ENCODE measurements at regions not wholly inside any gene's neighbourhood (a gene's known extent, or its start where the extent isn't known, plus 50 kb on each side); places are given as distances from the start of the nearest gene placed in this dataset.

DNA sequence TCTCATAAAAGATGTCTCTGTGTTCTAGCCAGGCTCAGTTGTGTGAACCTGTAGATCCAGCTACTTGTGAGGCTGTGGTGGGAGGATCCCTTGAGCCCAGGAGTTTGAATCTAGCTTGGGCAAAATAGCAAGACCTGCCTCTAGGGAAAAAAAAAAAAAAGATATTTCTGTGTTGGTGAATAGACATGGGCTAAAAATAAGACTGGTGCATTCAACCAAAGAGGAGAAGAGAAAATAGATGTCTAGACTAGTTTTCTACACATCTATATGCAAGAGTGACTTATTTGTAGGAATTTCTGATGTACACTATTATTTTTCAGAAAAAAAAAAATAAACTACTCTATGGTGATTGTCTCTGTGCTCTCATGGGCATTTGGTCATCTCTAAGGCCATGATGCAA, 555.1 kb downstream of the BCL11A start:
- intact Hi-C loops (cut with DNase I) = no loop called here
- ATAC-seq (ENCODE audit: poor library complexity) (no peak), DNase-seq (no peak)

DNA sequence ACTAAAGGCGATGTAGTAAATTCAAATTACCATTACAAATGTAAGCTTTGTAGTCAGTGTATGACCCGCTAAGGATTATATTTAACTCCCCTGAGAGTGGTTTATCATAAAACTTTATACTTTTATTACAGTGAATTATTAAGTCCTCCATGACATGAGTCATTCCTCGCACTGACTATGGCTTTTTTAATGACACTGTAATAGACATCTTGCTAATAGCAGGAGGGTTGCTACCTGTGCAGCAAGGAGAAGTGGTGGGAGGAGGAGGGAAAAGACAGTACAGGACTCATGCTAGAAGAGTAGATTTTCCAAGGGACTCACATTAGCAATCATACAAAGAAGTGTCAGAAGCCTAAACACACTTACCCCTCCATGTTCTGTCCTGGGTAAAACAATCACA, 556.1 kb downstream of the BCL11A start:
- ATAC-seq (ENCODE audit: poor library complexity) (no peak), DNase-seq (no peak)

DNA sequence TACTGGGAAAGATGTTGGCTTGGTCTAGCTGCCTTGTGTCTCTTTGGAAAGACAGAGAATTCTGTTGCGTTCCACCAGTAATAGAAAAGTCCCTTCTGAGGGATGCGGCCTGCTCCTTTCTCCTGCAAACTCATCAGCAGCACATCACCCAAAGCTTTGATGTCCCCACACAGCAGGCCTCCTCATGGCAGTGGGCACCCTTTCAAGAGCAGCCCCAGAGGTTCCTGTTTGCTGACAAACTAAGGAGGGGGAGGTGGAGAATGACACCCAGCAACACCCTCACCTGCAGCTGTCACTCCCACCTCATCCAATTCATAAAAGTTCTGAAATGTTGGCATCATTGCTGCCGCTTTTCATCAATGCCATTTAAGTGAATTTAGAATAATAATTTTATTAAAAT, 556.6 kb downstream of the BCL11A start:
- ATAC-seq (ENCODE audit: poor library complexity) (no peak), DNase-seq (no peak)
- intact Hi-C loops (cut with DNase I) = no loop called here

More for the DNA sequence above, 556.1 kb downstream of the BCL11A start:
- intact Hi-C loops (cut with DNase I) = no loop called here

DNA sequence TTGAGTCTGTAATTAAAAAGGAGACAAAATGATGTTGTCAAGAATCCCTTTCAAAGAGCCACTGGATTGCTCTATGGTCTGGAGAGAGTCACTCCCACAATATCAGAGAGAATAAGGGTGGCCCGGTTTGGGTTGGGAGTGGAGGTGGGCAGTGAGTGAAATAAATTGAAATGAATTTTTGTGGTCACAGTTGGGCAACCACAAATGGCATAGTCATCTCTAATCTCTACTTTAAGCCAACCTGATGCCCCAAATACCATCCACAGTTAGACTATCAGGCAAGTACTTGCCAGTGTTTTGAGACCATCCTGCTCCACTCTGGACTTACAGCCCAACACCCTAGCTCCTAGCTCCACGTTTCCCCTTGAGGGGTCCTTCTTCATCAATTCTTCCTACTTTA, 559.7 kb downstream of the BCL11A start:
- ATAC-seq (ENCODE audit: poor library complexity) (no peak), DNase-seq (no peak)
- intact Hi-C loops (cut with DNase I) = no loop called here

DNA sequence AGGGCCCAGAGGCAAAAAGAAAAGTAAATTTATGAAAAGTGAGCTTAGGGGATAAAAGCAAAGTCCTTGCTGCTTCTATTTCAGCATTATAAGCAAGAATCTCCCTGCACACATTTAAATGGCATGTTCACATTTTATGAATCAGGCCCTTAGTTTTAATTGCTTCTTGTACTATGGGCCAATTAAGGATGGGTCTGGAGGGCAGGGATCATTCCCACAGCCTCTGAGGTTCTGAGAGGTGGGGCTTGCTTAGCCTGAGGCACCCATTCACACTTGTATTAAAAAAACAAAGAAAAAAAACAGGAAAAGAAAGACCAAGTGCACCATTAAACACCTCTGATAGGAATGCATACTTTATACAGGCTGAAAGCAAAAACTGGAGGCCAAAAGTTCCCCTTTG, 565.1 kb downstream of the BCL11A start:
- ATAC-seq (ENCODE audit: poor library complexity) (no peak), DNase-seq (no peak)
- intact Hi-C loops (cut with DNase I) = no loop called here

DNA sequence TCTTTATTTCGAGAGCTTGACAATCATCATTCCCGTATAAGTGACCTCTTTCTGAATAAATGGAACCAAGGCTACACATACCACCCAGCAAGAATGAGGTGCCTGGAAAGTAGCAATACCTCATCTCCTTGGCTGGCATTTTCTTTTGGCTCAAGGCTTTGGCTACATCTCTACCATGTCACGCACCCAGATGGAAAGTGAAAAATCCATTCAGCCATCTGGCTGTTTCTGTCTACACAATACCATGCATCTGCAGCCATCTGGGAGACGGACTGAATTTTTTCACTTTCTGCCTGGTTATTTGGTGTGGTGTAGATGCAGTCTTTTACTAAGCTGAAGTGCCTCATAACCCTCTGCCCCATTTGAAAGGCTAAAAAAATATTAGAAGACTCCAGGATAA, 566.9 kb downstream of the BCL11A start:
- intact Hi-C loops (cut with DNase I) = no loop called here
- ATAC-seq (ENCODE audit: poor library complexity) (no peak), DNase-seq (no peak)

DNA sequence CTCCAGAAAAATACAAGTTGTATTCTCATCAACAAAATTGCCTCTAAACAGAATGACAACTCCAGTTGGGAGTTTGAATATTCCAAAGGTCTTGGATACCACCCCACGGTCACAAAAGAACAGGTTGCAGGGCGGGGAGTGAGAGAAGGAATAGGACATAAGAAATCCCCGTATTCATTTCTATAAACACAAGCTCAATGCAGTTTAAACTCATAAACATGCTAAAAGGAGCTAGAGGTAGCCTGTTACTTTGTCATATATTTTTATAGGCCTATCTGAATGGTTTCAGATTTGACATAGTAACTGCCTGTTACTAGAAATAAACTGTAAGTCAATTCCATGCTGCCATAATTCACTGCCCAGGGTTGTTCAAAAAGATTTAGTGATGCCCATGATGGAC, 567.5 kb downstream of the BCL11A start:
- intact Hi-C loops (cut with DNase I) = no loop called here
- ATAC-seq (ENCODE audit: poor library complexity) = no peak
- DNase-seq = no peak

DNA sequence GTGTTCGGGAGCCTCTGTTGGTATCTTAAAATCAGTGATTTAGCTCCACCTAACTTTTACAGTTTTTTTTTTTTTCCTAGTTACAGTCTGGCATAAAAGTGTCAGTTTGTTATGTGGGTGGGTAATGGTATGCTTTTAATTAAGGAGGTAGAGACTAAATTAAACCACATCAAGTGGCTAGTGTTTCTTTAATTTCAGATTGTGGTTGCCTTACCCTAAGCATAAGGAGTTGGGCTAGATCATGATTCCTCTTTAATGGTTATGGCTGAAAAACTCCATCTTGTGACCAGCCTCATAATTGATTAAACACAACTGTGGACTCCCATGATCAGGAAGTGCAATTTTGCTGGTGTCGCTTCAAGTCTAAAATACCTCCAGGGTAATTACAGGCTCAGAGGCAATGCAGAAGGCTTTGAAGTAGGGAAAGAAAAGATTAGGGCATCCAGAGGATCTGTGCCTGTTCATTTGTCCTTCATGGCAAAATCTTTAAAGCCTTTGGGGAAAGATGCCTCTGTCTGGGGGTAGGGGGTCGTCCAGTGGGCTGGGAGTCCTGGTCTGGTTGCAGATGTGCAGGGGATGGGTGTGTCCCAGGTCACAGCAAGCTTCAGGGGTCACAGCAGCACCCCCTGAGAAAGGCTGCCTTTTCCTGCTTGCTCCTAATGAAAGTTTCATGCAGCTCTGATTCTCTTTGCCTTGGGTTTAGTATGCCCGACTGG, 579.2 kb downstream of the BCL11A start:
- intact Hi-C loops (cut with DNase I) = no loop called here
- ATAC-seq (ENCODE audit: poor library complexity) (no peak), DNase-seq (no peak)

DNA sequence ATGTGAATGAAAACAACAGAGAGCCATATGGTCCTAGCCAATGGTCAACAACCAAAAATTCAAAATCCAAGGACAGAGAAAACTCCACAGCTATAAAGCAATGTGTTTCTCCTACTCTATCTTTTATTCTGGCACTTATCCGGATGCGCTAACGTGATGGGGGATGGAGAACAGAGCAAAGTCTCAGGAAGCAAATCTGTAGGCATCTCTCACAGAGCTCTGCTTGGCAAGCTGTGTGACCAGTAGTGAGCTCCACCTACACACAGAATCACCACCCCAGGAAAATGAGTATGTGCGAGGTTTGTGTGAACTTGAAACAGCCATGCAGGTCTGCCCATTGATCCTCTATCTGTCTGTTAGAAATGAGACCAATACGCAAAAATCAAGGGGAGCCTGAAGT, 584.3 kb downstream of the BCL11A start:
- intact Hi-C loops (cut with DNase I) = no loop called here
- DNase-seq (no peak), ATAC-seq (ENCODE audit: poor library complexity) (no peak)

DNA sequence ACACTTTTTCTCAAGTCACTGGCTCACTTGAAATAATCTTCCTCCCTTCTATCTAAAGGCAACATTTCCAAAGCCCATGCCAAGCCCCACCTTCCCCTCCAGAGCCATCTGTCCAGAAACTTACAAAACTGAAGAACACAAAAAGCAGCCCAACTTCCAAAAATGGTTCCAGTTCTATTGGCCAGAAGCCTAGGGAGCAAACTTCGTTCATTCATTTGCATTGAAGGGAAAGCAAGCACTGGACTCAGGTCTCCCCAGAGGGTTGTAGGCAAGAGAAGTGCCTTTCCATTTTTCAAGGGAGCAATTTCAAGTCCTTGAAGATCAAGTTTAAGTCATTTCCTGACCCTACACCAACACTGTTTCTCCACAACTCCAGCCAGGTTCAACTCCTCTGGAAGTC, 585.0 kb downstream of the BCL11A start:
- ATAC-seq (ENCODE audit: poor library complexity) = no peak
- DNase-seq = no peak
- intact Hi-C loops (cut with DNase I) = no loop called here

DNA sequence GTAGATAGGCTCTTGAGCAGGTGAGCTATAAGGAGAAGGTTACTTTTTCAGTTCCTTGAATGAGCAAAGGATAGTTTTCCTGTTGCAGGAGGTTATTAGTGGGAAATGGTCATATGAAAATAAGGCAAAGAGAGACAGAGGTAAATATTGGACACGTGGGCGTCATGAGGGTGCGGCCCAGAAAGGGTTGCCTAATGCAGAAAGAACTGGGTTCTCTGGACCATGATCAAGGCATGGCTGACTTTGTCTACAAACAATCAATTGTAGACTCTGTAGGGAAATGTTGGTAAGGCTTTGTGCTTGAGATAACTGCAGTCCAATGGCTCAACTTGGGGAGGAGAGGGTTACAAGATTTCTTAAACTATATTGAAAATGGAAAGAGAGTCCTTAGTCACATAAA, 585.8 kb downstream of the BCL11A start:
- ATAC-seq (ENCODE audit: poor library complexity) (no peak), DNase-seq (no peak)
- intact Hi-C loops (cut with DNase I) = no loop called here

DNA sequence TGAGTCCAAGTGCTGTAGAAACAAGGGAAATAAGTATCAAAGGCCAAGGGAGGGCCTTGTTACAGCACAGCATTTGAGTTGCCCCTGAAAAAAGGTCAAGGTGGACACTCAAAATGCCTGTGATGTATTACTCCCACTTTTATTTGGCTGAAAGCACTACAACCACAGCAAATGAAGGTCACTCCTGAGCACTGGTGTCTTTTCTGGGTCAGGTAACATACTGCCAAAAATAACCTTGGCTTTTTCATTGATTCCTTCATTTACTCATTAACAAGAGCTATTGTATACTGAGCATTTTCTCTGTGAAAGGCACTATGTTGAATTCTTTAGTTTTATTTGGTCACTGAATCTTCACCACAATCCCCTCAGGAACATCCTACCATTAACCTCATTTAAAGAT, 590.3 kb downstream of the BCL11A start:
- intact Hi-C loops (cut with DNase I) = no loop called here
- DNase-seq = no peak
- no peak for ATAC-seq (ENCODE audit: poor library complexity)

DNA sequence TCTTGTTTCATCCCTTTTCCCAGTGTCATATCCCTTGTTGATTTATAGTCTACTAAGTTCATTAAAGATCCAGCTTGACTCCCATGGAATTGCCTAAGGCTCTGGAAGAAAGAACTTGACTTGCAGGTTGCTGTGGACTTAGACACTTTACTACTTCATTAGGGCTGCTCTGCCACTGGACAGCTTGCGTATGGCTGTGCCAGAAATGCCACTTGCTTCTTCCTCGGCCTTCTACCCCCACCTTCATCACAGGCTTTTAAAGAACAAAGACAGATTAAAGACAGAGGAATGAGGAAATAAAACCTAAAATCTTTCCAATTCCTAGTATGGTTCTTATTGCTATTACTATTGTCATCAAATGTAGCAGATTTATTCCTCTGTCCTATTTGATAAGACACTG, 591.7 kb downstream of the BCL11A start:
- DNase-seq (no peak), ATAC-seq (ENCODE audit: poor library complexity) (no peak)
- intact Hi-C loops (cut with DNase I) = no loop called here

DNA sequence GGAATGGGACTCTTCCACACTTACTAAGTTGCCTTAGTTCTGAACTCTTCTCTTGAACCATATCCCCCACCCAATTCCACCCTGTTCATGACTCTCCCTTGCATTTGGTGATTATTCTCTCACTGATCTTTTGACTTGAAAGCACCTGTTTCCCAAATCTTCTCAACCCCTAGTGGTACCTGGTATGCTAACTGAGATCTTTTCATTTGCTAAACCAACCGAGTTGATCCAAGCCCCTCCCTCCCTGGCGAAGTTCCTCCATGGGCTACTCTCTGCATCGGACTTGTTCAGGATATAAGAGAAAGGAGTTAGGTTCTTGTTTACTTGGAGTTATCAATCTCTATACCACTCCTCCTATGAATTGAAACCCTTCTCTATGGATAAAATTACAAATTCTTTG, 593.5 kb downstream of the BCL11A start:
- ATAC-seq (ENCODE audit: poor library complexity) (no peak), DNase-seq (no peak)
- intact Hi-C loops (cut with DNase I) = no loop called here

DNA sequence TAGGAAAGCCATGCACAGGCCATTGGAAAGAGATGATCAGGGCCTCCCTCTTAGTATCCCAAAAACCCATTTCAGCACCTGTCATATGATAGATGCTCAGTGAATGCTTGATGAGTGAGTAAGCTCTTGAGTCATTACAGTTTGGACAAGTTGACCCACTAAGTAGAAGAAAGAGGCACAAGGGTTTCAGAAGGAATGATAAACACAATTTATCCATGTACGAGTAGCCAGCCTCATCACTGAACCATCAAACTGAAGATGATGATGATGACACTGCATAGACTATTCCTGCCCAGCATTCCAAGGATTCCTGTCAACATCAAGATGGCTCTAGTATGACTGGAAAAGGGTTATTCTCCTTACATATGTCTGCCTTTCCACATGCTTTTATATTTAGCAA, 596.0 kb downstream of the BCL11A start:
- ATAC-seq (ENCODE audit: poor library complexity) = no peak
- intact Hi-C loops (cut with DNase I) = no loop called here
- DNase-seq = no peak

DNA sequence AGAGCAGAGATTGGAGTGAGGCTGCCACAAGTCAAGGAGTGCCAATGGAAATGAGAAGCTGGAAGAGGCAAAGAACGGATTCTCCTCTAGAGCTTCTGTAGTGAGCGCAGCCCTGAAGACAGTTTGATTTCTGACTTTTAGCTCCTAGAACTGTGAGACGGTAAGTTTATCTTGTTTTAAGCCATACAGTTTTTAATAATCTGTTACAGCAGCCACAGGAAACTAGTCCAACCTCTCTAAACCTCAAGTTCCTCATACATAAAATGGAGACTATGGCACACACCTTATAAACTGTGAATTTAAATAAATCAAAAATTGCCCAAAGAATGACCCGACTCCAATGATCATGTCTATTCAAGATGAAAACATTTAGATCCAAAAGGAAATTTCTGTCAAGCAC, 596.5 kb downstream of the BCL11A start:
- ATAC-seq (ENCODE audit: poor library complexity) (no peak), DNase-seq (no peak)
- intact Hi-C loops (cut with DNase I) = no loop called here

DNA sequence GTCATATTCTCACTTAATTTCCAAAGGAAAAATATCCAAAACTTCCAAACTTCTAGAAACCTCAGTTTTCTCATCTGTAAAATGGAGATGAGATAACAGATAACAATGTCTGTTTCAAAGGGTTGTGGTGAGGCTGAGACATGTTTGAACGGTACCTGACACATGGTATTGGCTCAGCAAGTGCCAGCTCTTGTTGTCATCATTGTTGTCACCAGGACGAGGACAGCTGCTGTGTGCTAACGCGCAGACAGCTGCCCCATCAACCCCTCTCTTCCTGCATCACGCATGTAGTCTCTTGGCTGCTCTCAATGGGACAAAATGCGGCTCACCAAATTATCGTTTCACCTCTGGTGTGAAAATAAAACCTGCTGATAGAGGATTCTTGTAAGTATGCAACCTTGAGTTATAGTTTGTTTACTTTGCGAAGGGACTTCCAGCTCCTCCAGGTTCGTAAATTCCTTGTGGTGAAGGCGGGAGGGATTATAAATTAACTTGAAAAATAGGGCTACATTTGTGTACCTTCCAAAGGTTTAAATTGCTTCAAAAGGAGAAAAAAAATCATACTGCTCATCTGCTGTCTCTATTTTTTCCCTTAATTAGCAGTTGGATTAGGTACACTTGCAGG, 605.4 kb downstream of the BCL11A start:
- ATAC-seq (ENCODE audit: poor library complexity) (no peak), DNase-seq (no peak)
- intact Hi-C loops (cut with DNase I) = no loop called here

DNA sequence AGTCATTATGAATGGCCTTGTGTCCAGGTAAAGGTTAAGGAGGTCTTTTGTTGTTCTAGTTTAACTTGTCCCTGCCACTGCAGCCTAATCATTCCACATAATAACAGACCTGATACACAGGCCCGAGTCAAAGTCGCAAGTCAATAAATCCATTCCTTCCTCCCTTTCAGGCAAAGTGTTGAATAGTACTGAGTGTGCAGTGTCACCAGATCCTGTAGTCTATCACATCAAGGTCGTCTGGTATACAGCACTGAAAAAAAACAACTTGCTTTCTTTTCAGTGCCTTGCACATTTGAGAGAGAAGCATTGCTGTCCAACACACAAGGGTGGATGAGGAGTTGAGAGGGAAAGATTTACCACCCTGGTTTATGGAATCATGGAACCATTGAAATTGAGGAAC, 606.2 kb downstream of the BCL11A start:
- DNase-seq (no peak), ATAC-seq (ENCODE audit: poor library complexity) (no peak)
- intact Hi-C loops (cut with DNase I) = no loop called here

DNA sequence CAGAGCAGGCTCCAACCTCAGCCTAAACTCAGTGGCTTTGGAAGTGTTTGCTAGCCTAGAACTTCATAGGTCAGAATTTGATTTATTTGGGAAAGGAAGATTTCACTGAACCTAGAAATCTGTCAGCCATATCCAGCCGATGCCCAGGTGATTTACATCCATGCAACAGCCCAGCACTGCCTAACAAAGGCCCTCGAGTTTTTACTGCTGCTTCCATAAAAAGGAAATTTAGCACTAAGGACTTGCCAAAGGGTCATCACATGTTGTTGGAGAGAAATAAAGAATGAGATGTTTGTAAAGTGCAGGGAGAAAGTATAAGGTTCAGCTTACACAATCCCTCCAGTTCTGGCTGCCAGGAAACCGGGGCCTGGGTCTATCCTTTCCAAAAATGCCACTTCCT, 614.2 kb downstream of the BCL11A start:
- no peak for ATAC-seq (ENCODE audit: poor library complexity)
- DNase-seq = no peak
- intact Hi-C loops (cut with DNase I) = no loop called here

DNA sequence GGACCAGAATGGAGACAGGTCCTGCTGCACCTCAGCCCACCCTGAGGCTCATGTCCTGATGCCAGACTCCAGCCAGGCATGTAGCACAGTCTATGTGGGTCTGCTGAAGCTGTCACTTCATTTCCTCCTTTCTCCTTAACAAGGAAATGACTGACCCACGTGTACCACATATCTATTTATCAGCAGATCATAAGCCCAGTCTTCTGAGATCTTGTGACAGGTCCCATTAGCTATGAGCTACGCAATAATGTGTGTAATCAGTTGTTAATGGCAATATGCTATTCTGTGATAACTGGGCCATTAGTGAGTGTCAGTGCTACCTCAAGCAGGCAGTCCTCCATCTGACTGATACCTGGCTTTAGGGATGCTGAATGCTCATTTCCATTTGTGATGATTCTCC, 615.3 kb downstream of the BCL11A start:
- no peak for DNase-seq
- intact Hi-C loops (cut with DNase I) = no loop called here
- no peak for ATAC-seq (ENCODE audit: poor library complexity)

DNA sequence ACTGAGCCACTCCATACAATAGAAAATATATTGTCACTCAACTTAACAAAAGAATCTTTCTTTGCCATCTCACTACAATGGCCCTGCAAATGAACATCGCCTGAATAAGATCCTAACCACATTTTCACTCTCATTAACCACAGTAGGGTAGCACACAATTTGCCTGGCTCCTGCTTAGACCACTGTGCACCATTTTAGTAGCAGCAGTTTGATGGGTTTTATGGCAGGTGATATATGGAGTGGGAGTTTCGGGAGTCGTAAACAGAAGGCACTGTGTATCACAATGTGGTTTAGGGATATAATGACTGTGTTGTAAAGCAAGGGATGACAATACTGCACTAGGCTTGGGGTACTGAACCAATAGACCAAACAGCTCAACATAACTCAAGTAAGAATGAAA, 617.4 kb downstream of the BCL11A start:
- no peak for ATAC-seq (ENCODE audit: poor library complexity)
- intact Hi-C loops (cut with DNase I) = no loop called here
- DNase-seq = no peak

Data from Right ventricle myocardium superior (tissue), 1 donor.